ENCODE measurements at regions not wholly inside any gene's neighbourhood (a gene's known extent, or its start where the extent isn't known, plus 50 kb on each side); places are given as distances from the start of the nearest gene placed in this dataset.
"Not testable (repeated sequence)": the region's sequence is repeated elsewhere in the genome, so short reads cannot be mapped to it uniquely, and the experiment has no call there.

- Histone ChIP-seq H3K36me3 (ENCODE audit: insufficient read depth, low read length) (no peaks in the 10 kb centered on the region), H3K27ac (no peak overlapping the region), H3K9ac (ENCODE audit: insufficient read length) (no peak overlapping the region), H3K9me3 (ENCODE audit: low read depth, low read length) (no peaks in the 10 kb centered on the region), H3K4me3 (no peak overlapping the region)
- TF ChIP-seq EZH2 (IDR thresholded peaks at IDR 0.05), result no peak
- no peak for TF ChIP-seq FOXP2 (optimal IDR thresholded peaks at IDR 0.05; ENCODE audit: control extremely low read depth, extremely low read length, insufficient read depth)
- no peak for TF ChIP-seq POLR2AphosphoS5 (IDR thresholded peaks at IDR 0.05; ENCODE audit: borderline replicate concordance, low read depth, low read length)
- no peak for DNase-seq (ENCODE audit: low read depth, low spot score)
These were observed 51.7 kb upstream of the ATIC start for GRCh38 chr2:215260097-215260677.

GRCh38 chr2:215249501-215249900 lies 62.4 kb upstream of the ATIC start:
- TF ChIP-seq POLR2AphosphoS5 (IDR thresholded peaks at IDR 0.05; ENCODE audit: borderline replicate concordance, low read depth, low read length), result no peak
- no peak for TF ChIP-seq FOXP2 (optimal IDR thresholded peaks at IDR 0.05; ENCODE audit: control extremely low read depth, extremely low read length, insufficient read depth)
- no peak for TF ChIP-seq EZH2 (IDR thresholded peaks at IDR 0.05)
- no peaks in the 10 kb centered on the region for H3K9me3 ChIP-seq (ENCODE audit: low read depth, low read length)

GRCh38 chr2:215245919-215246318 lies 65.9 kb upstream of the ATIC start:
- not testable (repeated sequence) for H3K4me3 ChIP-seq; H3K36me3 ChIP-seq (ENCODE audit: insufficient read depth, low read length); DNase-seq (ENCODE audit: low read depth, low spot score); H3K9ac ChIP-seq (ENCODE audit: insufficient read length); H3K27ac ChIP-seq; H3K9me3 ChIP-seq (ENCODE audit: low read depth, low read length)

More at GRCh38 chr2:215249501-215249900, 62.4 kb upstream of the ATIC start:
- Histone ChIP-seq H3K36me3 (ENCODE audit: insufficient read depth, low read length) (no peaks in the 10 kb centered on the region), H3K27ac (no peak overlapping the region), H3K4me3 (no peak overlapping the region), H3K9ac (ENCODE audit: insufficient read length) (no peak overlapping the region)
- no peak for DNase-seq (ENCODE audit: low read depth, low spot score)

- Histone ChIP-seq H3K27ac (no peak overlapping the region), H3K36me3 (ENCODE audit: insufficient read depth, low read length) (no peaks in the 10 kb centered on the region), H3K9ac (ENCODE audit: insufficient read length) (no peak overlapping the region), H3K4me3 (no peak overlapping the region), H3K9me3 (ENCODE audit: low read depth, low read length) (no peaks in the 10 kb centered on the region)
- no peak for DNase-seq (ENCODE audit: low read depth, low spot score)
- TF ChIP-seq POLR2AphosphoS5 (IDR thresholded peaks at IDR 0.05; ENCODE audit: borderline replicate concordance, low read depth, low read length) (no peak), EZH2 (IDR thresholded peaks at IDR 0.05) (no peak), FOXP2 (optimal IDR thresholded peaks at IDR 0.05; ENCODE audit: control extremely low read depth, extremely low read length, insufficient read depth) (no peak)
These were observed 70.0 kb upstream of the ATIC start for GRCh38 chr2:215241791-215242305.

DNA sequence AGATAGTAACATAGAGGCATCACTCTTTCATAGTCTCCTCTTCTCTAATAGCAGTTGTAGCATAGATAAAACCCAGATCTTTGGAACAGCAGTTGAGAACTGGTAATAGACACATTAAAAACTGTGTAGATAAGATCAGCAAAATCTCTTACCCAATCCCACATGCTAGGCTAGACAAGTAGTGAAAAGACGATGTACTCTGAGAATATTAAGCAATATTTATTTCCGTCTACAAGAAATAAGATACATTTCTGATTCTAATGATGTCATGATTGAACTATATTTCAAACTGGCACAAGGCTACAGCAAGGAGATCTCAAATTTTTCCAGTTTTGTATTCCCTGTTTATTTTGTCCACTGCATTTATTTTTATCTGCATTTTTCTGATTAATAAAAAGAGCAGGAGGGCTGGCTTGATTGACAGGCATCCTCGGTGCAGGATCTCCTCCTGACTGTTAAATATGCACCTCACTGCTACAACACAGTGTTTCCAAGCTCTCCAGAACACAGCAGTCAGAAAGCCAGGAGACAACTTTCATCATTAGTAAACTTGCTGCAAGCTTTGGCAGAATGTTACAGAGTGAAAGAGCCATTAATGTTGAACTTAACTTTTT lies 73.3 kb upstream of the ATIC start:
- no peak for TF ChIP-seq POLR2AphosphoS5 (IDR thresholded peaks at IDR 0.05; ENCODE audit: borderline replicate concordance, low read depth, low read length)
- TF ChIP-seq EZH2 (IDR thresholded peaks at IDR 0.05), result no peak
- no peak for TF ChIP-seq FOXP2 (optimal IDR thresholded peaks at IDR 0.05; ENCODE audit: control extremely low read depth, extremely low read length, insufficient read depth)
- no peaks in the 10 kb centered on the region for H3K9me3 ChIP-seq (ENCODE audit: low read depth, low read length)
- no peak overlapping the region for H3K27ac ChIP-seq
- no peak overlapping the region for H3K9ac ChIP-seq (ENCODE audit: insufficient read length)
- H3K36me3 ChIP-seq (ENCODE audit: insufficient read depth, low read length), result no peaks in the 10 kb centered on the region
- DNase-seq (ENCODE audit: low read depth, low spot score), result peak; percentile 65
- no peak overlapping the region for H3K4me3 ChIP-seq

GRCh38 chr2:215236131-215236530 lies 75.7 kb upstream of the ATIC start:
- Histone ChIP-seq H3K4me3 (no peak overlapping the region), H3K9me3 (ENCODE audit: low read depth, low read length) (no peaks in the 10 kb centered on the region), H3K36me3 (ENCODE audit: insufficient read depth, low read length) (no peaks in the 10 kb centered on the region), H3K27ac (no peak overlapping the region), H3K9ac (ENCODE audit: insufficient read length) (no peak overlapping the region)
- no peak for TF ChIP-seq EZH2 (IDR thresholded peaks at IDR 0.05)
- no peak for TF ChIP-seq POLR2AphosphoS5 (IDR thresholded peaks at IDR 0.05; ENCODE audit: borderline replicate concordance, low read depth, low read length)
- no peak for TF ChIP-seq FOXP2 (optimal IDR thresholded peaks at IDR 0.05; ENCODE audit: control extremely low read depth, extremely low read length, insufficient read depth)
- no peak for DNase-seq (ENCODE audit: low read depth, low spot score)

DNA sequence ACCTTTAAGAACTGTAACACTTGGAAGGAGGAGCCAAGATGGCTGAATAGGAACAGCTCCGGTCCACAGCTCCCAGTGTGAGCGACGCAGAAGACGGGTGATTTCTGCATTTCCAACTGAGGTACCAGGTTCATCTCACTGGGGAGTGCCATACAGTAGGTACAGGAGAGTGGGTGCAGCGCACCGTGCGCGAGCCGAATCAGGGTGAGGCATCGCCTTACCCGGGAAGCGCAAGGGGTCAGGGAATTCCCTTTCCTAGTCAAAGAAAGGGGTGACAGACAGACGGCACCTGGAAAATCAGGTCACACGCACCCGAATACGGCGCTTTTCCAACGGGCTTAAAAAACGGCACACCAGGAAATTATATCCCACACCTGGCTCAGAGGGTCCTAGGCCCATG lies 81.8 kb upstream of the ABCA12 start:
- not testable (repeated sequence) for DNase-seq (ENCODE audit: low read depth, low spot score); H3K9ac ChIP-seq (ENCODE audit: insufficient read length); H3K4me3 ChIP-seq; H3K27ac ChIP-seq; H3K9me3 ChIP-seq (ENCODE audit: low read depth, low read length); H3K36me3 ChIP-seq (ENCODE audit: insufficient read depth, low read length)

DNA sequence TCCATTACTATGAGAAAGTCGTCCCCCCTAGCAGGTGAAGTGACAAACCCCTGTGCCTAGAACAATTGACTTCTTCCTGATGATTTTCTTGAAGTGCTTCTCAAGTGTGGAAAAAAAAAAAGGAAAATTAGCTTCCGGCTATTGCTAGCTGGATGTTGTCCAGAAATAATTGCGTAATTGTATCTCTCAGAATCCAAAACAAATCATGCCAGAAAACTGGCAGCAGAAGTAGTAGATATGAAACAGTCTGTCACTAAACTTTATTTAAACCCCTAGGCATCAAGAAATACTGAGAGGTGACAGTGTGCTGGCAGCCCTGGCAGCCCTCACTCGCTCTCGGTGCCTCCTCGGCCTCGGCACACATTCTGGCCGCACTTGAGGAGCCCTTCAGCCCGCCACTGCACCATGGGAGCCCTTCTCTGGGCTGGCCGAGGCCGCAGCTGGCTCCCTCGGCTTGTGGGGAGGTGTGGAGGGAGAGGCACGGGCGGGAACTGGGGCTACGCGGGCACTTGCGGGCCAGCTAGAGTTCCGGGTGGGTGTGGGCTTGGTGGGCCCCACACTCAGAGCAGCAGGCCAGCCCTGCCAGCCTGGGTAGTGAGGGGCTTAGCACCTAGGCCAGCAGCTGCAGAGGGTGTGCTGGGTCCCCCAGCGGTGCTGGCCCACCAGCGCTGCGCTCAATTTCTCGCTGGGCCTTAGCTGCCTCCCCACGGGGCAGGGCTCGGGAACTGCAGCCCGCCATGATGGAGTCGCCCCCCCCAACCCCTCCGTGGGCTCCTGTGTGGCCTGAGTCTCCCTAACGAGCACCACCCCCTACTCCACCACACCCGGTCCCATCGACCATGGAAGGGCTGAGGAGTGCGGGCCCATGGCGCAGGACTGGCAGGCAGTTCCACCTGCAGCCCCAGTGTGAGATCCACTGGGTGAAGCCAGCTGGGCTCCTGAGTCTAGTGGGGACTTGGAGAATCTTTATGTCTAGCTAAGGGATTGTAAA lies 80.5 kb upstream of the ABCA12 start:
- TF ChIP-seq FOXP2 (optimal IDR thresholded peaks at IDR 0.05; ENCODE audit: control extremely low read depth, extremely low read length, insufficient read depth) (no peak), POLR2AphosphoS5 (IDR thresholded peaks at IDR 0.05; ENCODE audit: borderline replicate concordance, low read depth, low read length) (no peak; the same call in 1 of the 2 replicates), EZH2 (IDR thresholded peaks at IDR 0.05) (no peak)

More for the DNA sequence above, 80.5 kb upstream of the ABCA12 start:
- no peak overlapping the region for H3K27ac ChIP-seq
- peak; percentile 34 for DNase-seq (ENCODE audit: low read depth, low spot score)
- no peak overlapping the region for H3K4me3 ChIP-seq
- H3K9ac ChIP-seq (ENCODE audit: insufficient read length), result no peak overlapping the region
- no peaks in the 10 kb centered on the region for H3K9me3 ChIP-seq (ENCODE audit: low read depth, low read length)
- H3K36me3 ChIP-seq (ENCODE audit: insufficient read depth, low read length), result no peaks in the 10 kb centered on the region
